Anterior cingulate cortex (tissue), 58 donors: ENCODE measurements at regions not wholly inside any gene's neighbourhood (a gene's known extent, or its start where the extent isn't known, plus 50 kb on each side); places are given as distances from the start of the nearest gene placed in this dataset.
"Not testable (repeated sequence)": the region's sequence is repeated elsewhere in the genome, so short reads cannot be mapped to it uniquely, and the experiment has no call there.

ENCODE experiments used
- DNase-seq, 58 donors: peaks; one replicate each; lab custom pipeline; 2025; lab: John Stamatoyannopoulos, UW

- DNase-seq, result no peak
Observed at GRCh38 chr1:187985897-187986654, 1157.3 kb downstream of the PLA2G4A start.

- no peak for DNase-seq
Observed at GRCh38 chr1:187987236-187987776, 1158.6 kb downstream of the PLA2G4A start.

GRCh38 chr1:187991944-187992343 lies 1163.2 kb downstream of the PLA2G4A start:
- DNase-seq, result no peak

- DNase-seq, result no peak
Observed at GRCh38 chr1:187996780-187997179, 1168.0 kb downstream of the PLA2G4A start.

GRCh38 chr1:187999973-188000372 lies 1171.2 kb downstream of the PLA2G4A start:
- DNase-seq, result no peak

- DNase-seq, result not testable (repeated sequence)
Observed at GRCh38 chr1:188003687-188004086, 1174.9 kb downstream of the PLA2G4A start.

GRCh38 chr1:188004849-188005248 lies 1176.1 kb downstream of the PLA2G4A start:
- DNase-seq, result no peak

- no peak for DNase-seq
Observed at GRCh38 chr1:188006354-188006753, 1177.6 kb downstream of the PLA2G4A start.

GRCh38 chr1:188013222-188013849 lies 1184.6 kb downstream of the PLA2G4A start:
- not testable (repeated sequence) for DNase-seq

GRCh38 chr1:188017921-188018320 lies 1189.2 kb downstream of the PLA2G4A start:
- DNase-seq, result no peak

GRCh38 chr1:188022661-188023060 lies 1193.9 kb downstream of the PLA2G4A start:
- no peak for DNase-seq

GRCh38 chr1:188023206-188023605 lies 1194.5 kb downstream of the PLA2G4A start:
- DNase-seq, result no peak

GRCh38 chr1:188027613-188028012 lies 1198.9 kb downstream of the PLA2G4A start:
- DNase-seq, result no peak

GRCh38 chr1:188037572-188037971 lies 1208.8 kb downstream of the PLA2G4A start:
- not testable (repeated sequence) for DNase-seq

- no peak for DNase-seq
Observed at GRCh38 chr1:188043536-188044245, 1214.9 kb downstream of the PLA2G4A start.

GRCh38 chr1:188050250-188050649 lies 1221.5 kb downstream of the PLA2G4A start:
- DNase-seq, result no peak

- DNase-seq, result peak in 3 of 58 donors; percentile 4 to 8 (median 6)
Observed at GRCh38 chr1:188056011-188056410, 1227.3 kb downstream of the PLA2G4A start.

GRCh38 chr1:188058801-188059200 lies 1230.1 kb downstream of the PLA2G4A start:
- DNase-seq, result no peak

GRCh38 chr1:188061881-188062280 lies 1233.1 kb downstream of the PLA2G4A start:
- DNase-seq, result no peak

- no peak for DNase-seq
Observed at GRCh38 chr1:188062456-188062855, 1233.7 kb downstream of the PLA2G4A start.

GRCh38 chr1:188065917-188066316 lies 1237.2 kb downstream of the PLA2G4A start:
- no peak for DNase-seq
